ENCODE measurements at regions not wholly inside any gene's neighbourhood (a gene's known extent, or its start where the extent isn't known, plus 50 kb on each side); places are given as distances from the start of the nearest gene placed in this dataset.

GRCh38 chr2:37550190-37550589 lies 121.3 kb downstream of the CDC42EP3 start:
- no peak for FAIRE-seq
- no peak overlapping the region for H3K4me3 ChIP-seq (ENCODE audit: low read length in 3 of 3)

GRCh38 chr2:37551783-37552182 lies 119.7 kb downstream of the CDC42EP3 start:
- H3K36me3 ChIP-seq (ENCODE audit: control insufficient read depth in 2 of 3, insufficient read depth in 3 of 3, low read length in 3 of 3) = no peaks in the 10 kb centered on the region
- no peaks in the 10 kb centered on the region for H3K9me3 ChIP-seq (ENCODE audit: control insufficient read depth in 2 of 3, insufficient read depth in 1 of 3, low read length in 3 of 3)
- FAIRE-seq (no peak), DNase-seq (no peak)
- intact Hi-C loops (cut with DNase I) = no loop called here
- no peak overlapping the region for H3K27ac ChIP-seq (ENCODE audit: low read depth in 2 of 2, low read length in 2 of 2)
- no peak overlapping the region for H3K4me3 ChIP-seq (ENCODE audit: low read length in 3 of 3)
- no peaks in the 10 kb centered on the region for H3K27me3 ChIP-seq (ENCODE audit: control insufficient read depth, insufficient read depth, low read length)
- H3K9ac ChIP-seq (ENCODE audit: low read length in 3 of 3) = no peak overlapping the region
- TF ChIP-seq CTCF (IDR thresholded peaks at IDR 0.05; ENCODE audit: borderline replicate concordance, extremely low read depth, insufficient read depth) = no peak
- H3K4me1 ChIP-seq (ENCODE audit: control insufficient read depth in 2 of 3, insufficient read depth in 2 of 3, low read depth in 1 of 3, low read length in 3 of 3) = no peaks in the 10 kb centered on the region

More at GRCh38 chr2:37550190-37550589, 121.3 kb downstream of the CDC42EP3 start:
- no peak for TF ChIP-seq CTCF (IDR thresholded peaks at IDR 0.05; ENCODE audit: borderline replicate concordance, extremely low read depth, insufficient read depth)
- H3K9me3 ChIP-seq (ENCODE audit: control insufficient read depth in 2 of 3, insufficient read depth in 1 of 3, low read length in 3 of 3) = no peaks in the 10 kb centered on the region
- H3K27me3 ChIP-seq (ENCODE audit: control insufficient read depth, insufficient read depth, low read length) = no peaks in the 10 kb centered on the region
- DNase-seq = no peak
- intact Hi-C loops (cut with DNase I) = no loop called here
- no peak overlapping the region for H3K9ac ChIP-seq (ENCODE audit: low read length in 3 of 3)
- no peaks in the 10 kb centered on the region for H3K36me3 ChIP-seq (ENCODE audit: control insufficient read depth in 2 of 3, insufficient read depth in 3 of 3, low read length in 3 of 3)
- H3K4me1 ChIP-seq (ENCODE audit: control insufficient read depth in 2 of 3, insufficient read depth in 2 of 3, low read depth in 1 of 3, low read length in 3 of 3) = no peaks in the 10 kb centered on the region
- H3K27ac ChIP-seq (ENCODE audit: low read depth in 2 of 2, low read length in 2 of 2) = no peak overlapping the region

- DNase-seq = no peak
- no peak for FAIRE-seq
- Histone ChIP-seq H3K27ac (ENCODE audit: low read depth in 2 of 2, low read length in 2 of 2) (no peak overlapping the region), H3K27me3 (ENCODE audit: control insufficient read depth, insufficient read depth, low read length) (no peaks in the 10 kb centered on the region), H3K4me3 (ENCODE audit: low read length in 3 of 3) (no peak overlapping the region), H3K36me3 (ENCODE audit: control insufficient read depth in 2 of 3, insufficient read depth in 3 of 3, low read length in 3 of 3) (no peaks in the 10 kb centered on the region), H3K9ac (ENCODE audit: low read length in 3 of 3) (no peak overlapping the region), H3K4me1 (ENCODE audit: control insufficient read depth in 2 of 3, insufficient read depth in 2 of 3, low read depth in 1 of 3, low read length in 3 of 3) (no peaks in the 10 kb centered on the region), H3K9me3 (ENCODE audit: control insufficient read depth in 2 of 3, insufficient read depth in 1 of 3, low read length in 3 of 3) (no peaks in the 10 kb centered on the region)
- TF ChIP-seq CTCF (IDR thresholded peaks at IDR 0.05; ENCODE audit: borderline replicate concordance, extremely low read depth, insufficient read depth) = no peak
- intact Hi-C loops (cut with DNase I) = no loop called here
These were observed 119.1 kb downstream of the CDC42EP3 start for GRCh38 chr2:37552339-37552738.

All from kidney (tissue), 13 donors.